Stimulated activated CD4-positive, alpha-beta T cell treated with anti-CD3 and anti-CD28 coated beads, TNF-alpha, amount 100 ng/mL, for 1 hour (primary cell): ENCODE measurements at regions not wholly inside any gene's neighbourhood (a gene's known extent, or its start where the extent isn't known, plus 50 kb on each side); places are given as distances from the start of the nearest gene placed in this dataset.
A peak's percentile ranks its signal among the peaks of the same experiment; 100 is the strongest.
"Not testable (repeated sequence)": the region's sequence is repeated elsewhere in the genome, so short reads cannot be mapped to it uniquely, and the experiment has no call there.

Experiments used
- DNase-seq, 3 donors: peaks; one replicate each; pipeline ENCODE4 v3.0.0-alpha.2; 2020; ENCODE audit warnings: low read depth in 3 of 3, low spot score in 1 of 3

DNA sequence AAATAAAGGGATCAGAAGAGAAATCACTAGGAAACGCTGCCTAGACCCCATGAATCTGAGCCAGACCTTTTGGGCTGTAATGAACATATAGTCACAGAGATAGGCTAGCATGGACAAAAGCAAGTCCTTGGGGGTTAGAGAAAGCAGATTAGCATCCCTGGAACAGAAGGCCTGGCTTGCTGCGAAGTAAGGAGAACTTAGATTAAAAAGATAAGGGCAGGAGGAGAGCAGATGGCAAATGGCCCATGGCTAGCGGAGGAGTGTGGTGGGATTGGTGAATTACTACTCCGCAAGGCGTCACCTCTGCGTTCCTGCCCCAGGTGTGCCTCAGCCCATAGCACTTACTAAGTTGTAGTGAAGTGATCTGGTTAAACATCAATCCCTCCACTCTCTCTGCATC, 92.3 kb upstream of the ZNF438 start:
- no peak for DNase-seq

DNA sequence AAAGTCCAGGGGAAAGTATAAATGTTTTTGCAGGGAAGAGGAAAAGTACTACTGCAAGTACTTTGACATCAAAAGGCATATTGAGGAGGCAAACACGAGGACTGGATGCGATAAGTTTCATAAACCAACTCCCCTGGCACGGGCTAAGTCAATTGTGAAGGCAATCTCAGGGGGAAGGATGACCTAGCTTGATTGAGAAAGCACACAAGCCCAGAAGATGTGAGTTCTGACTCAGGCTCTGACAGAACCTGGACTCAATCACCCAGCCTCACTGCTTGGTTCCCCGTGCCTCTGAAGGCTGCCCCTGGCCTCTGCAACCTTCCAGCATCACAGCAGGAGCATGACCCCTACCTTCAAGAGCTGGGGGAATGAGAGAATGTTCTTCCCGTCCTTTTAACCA, 93.2 kb upstream of the ZNF438 start:
- no peak for DNase-seq

DNA sequence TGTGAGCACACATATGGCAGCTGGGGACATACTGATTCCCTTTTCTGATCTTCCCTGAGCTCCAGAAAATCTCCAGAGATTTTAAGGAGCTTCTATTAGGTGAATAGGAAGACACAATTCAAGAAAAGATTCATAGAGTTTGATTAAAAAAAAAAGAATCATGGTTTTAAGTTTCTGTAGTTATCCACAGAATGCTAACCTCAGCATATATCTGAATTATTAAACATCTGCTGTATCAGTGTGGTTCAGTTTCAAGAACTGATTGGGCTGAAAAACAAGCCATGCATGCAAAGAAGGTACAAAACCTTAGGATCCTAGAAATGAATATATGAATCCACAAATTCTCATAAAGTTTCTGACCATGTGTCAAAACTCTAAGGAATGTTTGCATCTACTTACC, 94.1 kb upstream of the ZNF438 start:
- DNase-seq, result no peak

GRCh38 chr10:31126593-31126992, 94.9 kb upstream of the ZNF438 start:
- DNase-seq, result no peak

GRCh38 chr10:31128536-31128935, 96.9 kb upstream of the ZNF438 start:
- DNase-seq, result no peak

- no peak for DNase-seq
Observed at GRCh38 chr10:31129271-31129670, 97.6 kb upstream of the ZNF438 start.

- no peak for DNase-seq
Observed at GRCh38 chr10:31129880-31130405, 98.3 kb upstream of the ZNF438 start.

GRCh38 chr10:31130406-31130805, 98.7 kb upstream of the ZNF438 start:
- no peak for DNase-seq

- DNase-seq, result no peak
Observed at GRCh38 chr10:31131251-31131650, 99.6 kb upstream of the ZNF438 start.

GRCh38 chr10:31132681-31133244, 101.1 kb upstream of the ZNF438 start:
- DNase-seq, result no peak

- DNase-seq, result no peak
Observed at GRCh38 chr10:31133251-31133791, 101.7 kb upstream of the ZNF438 start.

- peak in 2 of 3 donors; percentile 49 to 67 for DNase-seq
Observed at GRCh38 chr10:31133792-31134310, 102.2 kb upstream of the ZNF438 start.

DNA sequence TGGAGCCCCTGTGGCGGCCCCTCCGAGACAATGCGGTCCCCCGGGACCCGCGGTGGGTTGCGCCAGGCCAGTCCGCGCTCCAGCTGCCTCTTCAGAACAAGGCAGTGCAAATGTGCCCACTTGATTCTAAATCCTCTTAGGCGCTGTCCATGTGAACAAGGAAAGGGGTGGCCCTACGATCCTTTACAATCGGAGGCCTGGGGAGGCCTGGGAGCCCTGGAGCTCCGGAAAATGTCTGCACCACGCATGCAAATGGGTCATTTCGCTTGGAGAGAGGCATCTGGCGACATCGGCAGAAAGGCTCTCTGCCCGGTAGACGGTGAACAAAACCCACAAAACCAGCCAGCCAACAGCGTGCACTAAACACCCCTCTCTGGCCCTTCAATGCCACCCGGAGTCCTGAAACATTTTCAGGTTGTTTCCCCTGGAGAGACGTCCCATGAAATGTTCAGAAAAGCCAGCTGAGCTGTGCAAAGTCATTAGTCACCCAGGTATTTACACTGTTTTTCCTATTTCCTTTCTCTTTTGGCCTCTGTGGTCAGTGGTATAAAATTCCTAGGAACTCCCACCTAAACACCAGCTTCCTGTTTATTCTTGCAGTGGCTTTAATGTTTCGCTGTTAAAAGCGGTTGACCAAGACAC, 102.8 kb upstream of the ZNF438 start:
- no peak for DNase-seq

GRCh38 chr10:31135171-31135570, 103.5 kb upstream of the ZNF438 start:
- DNase-seq, result no peak

DNA sequence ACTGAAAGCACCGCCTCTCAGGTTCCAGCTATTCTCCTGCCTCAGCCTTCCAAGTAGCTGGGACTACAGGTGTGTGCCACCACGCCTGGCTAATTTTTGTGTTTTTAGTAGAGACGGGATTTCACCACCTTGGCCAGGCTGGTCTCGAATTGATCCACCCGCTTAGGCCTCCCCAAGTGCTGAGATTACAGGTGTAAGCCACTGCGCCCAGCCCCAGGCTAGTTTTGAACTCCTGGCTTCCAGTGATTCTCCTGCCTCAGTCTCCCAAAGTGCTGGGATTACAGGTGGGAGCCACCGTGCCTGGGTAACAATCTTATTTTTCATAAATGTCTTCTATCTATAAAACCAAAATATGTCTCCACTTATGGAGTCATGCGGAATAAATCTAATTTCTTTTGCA, 104.1 kb upstream of the ZNF438 start:
- not testable (repeated sequence) for DNase-seq

DNA sequence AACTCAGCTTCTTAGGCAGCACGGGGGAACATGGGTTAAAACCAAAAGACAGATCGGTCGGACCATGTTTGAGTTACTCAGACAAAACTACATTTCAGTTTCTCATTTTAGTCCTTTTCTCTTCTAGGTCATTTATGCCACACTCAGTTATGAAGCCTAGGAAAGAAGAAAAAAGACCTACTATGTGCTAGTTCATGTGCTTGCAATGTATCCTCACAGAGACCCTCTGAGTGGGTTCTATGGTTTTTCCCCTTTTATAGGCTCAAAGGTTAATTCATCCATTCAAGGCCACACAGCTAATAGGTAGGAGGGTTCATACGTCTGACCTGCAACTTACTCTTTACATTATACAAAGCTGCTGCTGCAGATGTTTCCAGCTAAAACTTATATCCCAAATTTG, 104.7 kb upstream of the ZNF438 start:
- DNase-seq, result no peak

GRCh38 chr10:31136930-31137885, 105.5 kb upstream of the ZNF438 start:
- no peak for DNase-seq

DNA sequence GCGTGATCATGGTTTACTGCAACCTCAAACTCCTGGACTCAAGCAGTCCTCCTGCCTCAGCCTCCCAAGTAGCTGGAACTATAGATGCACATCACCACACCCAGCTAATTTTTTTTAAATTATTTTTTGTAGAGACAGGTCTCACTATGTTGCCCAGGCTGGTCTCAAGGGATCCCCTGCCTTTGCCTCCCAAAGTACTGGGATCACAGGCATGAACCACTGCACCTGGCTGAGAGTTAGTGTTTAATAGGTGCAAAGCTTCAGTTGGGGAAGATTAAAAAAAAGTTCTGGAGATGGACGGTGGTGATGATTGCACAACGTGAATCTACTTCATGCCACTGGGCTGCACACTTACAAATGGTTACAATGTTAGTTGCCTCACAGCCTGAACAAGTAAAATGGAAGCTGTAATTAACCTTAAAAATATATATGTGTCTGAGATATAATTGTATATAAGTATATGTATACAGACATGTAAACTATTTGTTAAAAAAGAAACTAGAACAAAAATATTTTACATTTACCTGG, 106.4 kb upstream of the ZNF438 start:
- no peak for DNase-seq

DNA sequence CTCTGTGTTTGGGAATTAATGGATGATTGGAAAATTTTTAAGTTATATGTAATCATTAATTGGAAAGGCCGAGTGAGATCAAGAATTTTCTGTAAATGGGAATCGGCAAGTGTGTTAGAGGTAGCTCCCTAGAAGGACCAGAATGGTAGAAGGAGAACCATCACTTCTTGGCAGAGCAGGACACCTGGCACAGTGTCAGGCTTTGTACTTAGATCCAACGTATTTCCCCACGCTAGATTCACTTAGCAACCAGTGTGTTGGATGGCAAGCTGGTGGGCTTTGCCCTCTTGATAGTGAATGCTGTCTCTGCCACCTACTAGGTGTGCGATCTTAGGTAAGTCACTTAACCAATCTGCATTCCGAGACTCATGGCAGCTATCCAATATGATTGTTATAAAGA, 107.8 kb upstream of the ZNF438 start:
- DNase-seq, result no peak

- DNase-seq, result no peak
Observed at GRCh38 chr10:31140716-31141115, 109.1 kb upstream of the ZNF438 start.

DNA sequence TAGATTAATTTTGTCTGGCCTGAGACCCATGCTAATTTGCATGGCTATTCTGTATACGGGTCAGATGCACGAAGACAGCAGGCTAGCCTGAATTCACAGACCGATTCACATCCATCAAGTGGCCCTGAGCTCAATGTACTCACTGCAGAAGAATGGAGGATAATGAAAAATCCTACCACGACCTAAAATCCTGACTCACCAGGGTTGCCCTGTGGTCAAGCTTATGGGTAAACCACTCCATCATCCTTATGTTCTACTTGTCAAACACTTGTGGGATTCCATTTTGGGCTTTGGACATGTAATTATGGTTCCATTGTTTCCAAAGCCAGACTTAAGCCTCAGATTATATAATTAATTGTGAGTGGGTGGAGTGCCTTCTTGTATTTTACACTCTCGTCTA, 110.4 kb upstream of the ZNF438 start:
- no peak for DNase-seq
